Endothelial cell of umbilical vein (primary cell): ENCODE measurements at regions not wholly inside any gene's neighbourhood (a gene's known extent, or its start where the extent isn't known, plus 50 kb on each side); places are given as distances from the start of the nearest gene placed in this dataset.

Experiments
- CTCF ChIP-seq, 2 donors: IDR thresholded peaks; 1 replicate in 1 of 2; 2 replicates in 1 of 2; pipeline ENCODE4 v1.5.1; 2011; ENCODE audit warnings: low read length in 2 of 2, mild to moderate bottlenecking in 2 of 2, moderate library complexity in 2 of 2, control low read depth in 1 of 2, inconsistent platforms in 1 of 2, low read depth in 1 of 2; ENCODE audit not compliant: insufficient read depth in 1 of 2; ENCODE audit errors: extremely low read depth in 1 of 2
- EZH2 ChIP-seq: IDR thresholded peaks from 2 replicates; pipeline ENCODE4 v1.6.1; 2012; ENCODE audit warnings: borderline replicate concordance, low read depth, mild to moderate bottlenecking, moderate library complexity, low read length, inconsistent platforms; ENCODE audit not compliant: severe bottlenecking
- JUN ChIP-seq: IDR thresholded peaks from 2 replicates; pipeline ENCODE4 v1.6.1; 2011; ENCODE audit warnings: borderline replicate concordance, low read depth; ENCODE audit not compliant: insufficient read length, insufficient read depth
- POLR2A ChIP-seq: IDR thresholded peaks from 2 replicates; pipeline ENCODE4 v1.6.1; 2012; ENCODE audit warnings: low read depth, mild to moderate bottlenecking, control low read depth, low read length

DNA sequence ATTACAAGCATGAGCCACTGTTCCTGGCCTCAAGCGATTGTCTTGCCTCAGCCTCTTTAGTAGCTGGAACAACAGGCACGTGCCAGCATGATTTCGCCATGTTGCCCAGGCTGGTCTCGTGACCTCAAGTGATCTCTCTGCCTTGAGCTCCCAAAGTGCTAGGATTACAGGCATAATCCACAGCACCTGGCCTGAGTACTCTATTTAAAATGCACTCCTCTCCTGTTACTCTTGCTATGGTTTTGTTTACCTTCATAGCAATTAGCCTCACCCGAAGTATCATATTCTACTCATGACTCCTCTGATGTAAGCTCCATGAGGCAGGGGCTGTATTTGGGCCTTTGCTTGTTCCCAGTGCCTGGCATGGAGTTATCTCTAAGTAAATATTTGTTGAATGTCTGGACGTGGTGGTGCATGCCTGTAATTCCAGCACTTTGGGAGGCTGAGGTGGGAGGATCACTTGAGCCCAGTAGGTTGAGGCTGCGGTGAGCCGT, 92.5 kb upstream of the SLC34A2 start:
- TF ChIP-seq CTCF (IDR thresholded peaks at IDR 0.05; ENCODE audit: extremely low read depth in 1 of 2, insufficient read depth in 1 of 2, low read depth in 1 of 2, low read length in 2 of 2) (no peak), EZH2 (no peak), POLR2A (no peak), JUN (no peak)
